GM04504 (cell line): ENCODE measurements at regions not wholly inside any gene's neighbourhood (a gene's known extent, or its start where the extent isn't known, plus 50 kb on each side); places are given as distances from the start of the nearest gene placed in this dataset.

Source experiments
- DNase-seq: peaks from one replicate; pipeline ENCODE4 v3.0.0-alpha.2; 2012; ENCODE audit warnings: low read depth

GRCh38 chr3:59446775-59447465 is 397.1 kb upstream of the CFAP20DC start:
- DNase-seq: no peak

- DNase-seq: no peak
Measured at GRCh38 chr3:59444676-59445075, 394.9 kb upstream of the CFAP20DC start.

DNA sequence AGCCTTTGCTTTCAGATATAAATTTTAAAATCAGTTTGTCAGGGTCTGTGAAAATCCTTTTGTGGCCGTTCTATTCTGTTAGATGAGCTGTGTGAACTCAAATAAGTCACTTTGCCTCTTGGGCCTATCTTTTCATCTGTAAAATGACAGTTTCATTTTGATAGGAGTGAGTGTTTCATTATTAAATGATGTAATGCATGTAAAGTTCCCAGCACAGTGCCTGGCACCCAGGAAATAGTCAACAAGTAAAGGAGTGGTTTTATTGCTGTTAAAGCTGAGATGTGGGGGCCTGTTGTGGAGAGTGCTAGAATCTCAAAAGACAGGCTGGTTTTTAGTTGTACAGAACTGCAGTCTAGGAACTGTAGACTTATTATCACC is 394.5 kb upstream of the CFAP20DC start:
- DNase-seq: no peak

DNA sequence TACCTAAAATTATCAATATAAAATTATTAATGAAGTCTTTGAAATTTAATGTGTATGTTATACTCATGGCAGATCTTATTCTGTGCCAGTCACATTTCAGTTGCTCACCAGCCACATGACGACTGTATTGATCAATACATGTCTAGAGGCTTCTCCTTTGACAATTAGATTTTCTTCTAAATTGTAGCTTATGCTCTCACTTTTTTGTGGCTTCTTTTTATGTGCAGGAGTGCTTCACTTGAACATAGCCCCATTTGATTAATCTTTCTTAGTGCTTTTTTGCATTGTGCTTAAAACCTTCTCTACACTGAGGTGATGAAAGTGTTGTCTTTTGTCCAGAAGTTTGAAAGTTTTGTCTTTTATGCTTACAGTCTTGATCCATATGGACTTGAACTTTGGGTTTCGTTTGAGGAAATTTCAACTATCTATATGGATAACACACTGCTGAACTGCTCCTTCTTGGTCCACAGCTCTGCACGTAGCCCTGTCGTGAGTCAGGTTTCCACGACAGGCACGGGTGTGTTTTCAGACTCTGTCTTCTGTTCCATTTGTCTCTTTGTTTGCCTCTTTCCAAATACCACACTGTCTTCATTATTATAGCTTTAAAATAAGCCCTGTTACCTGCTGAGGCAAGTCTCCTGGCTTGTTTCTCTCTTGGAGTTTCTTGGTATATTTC is 393.9 kb upstream of the CFAP20DC start:
- no peak for DNase-seq

DNA sequence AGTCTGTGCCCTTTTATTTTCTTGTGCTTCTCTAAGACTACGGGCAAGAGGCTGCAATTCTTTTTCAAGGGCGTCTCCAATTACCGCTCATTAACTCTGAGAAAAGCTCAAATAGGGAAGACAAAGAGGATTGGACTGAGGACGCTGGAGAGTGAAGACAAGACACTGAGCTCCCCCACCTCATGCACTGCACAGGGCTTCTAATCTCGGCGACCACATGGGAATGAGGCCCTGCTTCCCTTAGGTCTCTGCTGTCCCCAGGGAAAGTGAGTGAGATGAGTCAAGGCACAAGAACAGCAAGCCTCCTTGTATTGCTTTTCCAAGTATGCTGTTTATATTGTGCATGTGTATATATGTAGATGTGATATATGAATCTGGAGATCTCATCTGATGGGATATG is 392.2 kb upstream of the CFAP20DC start:
- DNase-seq: no peak

DNA sequence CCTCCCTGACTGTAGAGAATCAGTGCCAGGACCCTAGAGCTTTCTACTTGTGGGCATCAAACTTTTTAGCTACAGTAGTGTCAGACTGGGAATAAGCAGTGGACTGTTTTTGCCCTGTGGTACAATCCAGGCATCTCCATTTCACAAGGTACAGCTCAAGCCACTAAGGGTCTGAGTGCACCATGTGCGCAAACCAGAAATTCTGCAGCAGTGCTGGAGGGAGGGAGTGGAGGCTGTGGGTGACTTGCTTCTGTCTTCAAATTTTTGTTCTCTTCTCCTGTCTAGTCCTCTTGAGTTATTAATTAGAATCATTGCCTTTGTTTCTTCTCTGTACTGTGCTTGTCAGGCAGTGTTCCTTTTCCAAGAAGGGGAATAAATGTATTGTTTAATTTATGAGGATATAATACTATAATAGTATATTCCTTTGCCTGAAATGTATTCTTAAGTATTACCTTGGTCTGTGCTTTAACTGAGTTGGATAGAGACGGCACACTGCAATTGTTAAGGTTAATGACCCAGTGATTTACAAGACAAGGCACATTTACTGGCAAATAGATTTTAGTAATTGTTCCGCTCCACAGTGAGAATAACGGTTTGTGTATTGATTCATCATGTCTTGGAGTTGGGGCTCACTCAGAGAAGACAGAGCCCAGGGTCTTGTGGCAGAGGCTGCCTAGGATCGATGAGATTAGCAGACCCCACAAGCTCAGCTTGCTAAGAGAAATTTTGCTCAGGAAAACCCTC is 390.6 kb upstream of the CFAP20DC start:
- DNase-seq: no peak

GRCh38 chr3:59438492-59438891 is 388.7 kb upstream of the CFAP20DC start:
- DNase-seq: no peak

- no peak for DNase-seq
Measured at GRCh38 chr3:59436164-59436958, 386.5 kb upstream of the CFAP20DC start.

DNA sequence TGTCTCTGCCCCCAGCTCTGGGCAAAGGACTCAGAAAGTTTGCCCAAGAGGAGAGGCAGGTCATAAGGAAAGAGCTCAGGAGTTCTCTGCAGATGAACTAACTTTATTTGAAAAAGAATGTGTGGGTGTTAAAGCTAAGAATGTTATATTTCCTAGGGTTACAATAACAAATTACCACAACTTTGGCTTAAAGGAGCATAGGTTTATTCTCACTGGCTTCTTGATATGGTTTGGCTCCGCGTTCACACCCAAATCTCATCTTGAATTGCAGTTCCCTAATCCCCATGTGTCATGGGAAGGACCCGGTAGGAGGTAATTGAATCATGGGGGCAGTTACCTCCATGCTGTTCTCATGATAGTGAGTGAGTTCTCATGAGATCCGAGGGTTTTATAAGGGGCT is 383.7 kb upstream of the CFAP20DC start:
- no peak for DNase-seq

DNA sequence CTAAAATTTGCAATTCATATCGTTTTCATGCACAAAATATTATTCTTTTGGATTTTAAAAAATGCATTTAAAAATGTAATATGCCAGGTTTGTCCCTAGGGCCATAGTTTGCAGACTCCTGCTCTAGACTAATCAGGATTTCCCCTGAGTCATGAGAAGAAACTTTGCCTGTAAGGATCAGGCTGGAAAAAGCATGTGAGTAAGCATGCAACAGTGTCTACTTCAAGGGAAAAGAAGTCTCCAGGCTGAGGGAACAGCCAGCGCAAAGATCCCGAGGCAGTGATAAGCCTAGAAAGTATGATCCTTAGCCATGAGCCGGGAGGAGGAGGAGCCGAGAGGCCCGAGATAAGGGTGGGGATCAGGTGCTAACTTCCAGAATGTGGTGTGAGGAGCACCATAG is 382.8 kb upstream of the CFAP20DC start:
- DNase-seq: no peak

DNA sequence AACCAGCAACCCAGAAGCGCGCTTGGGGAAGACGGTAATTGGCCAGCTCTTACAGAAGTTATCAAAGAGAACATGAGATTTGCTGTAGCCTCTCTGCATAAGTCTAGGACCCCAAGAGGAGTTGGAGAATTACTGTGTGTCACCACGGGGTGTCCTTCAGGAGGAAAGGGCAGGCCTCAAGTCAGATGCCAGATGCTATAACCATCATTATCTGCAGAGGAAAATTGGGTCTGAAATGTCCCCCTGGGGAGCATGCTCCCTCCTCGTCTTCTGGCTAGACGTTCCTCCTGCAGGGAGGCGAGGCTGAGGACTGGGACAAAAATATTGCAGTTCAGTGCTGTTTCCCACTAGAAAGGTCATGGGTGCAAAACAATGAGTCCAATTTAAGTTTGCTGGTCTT is 380.5 kb upstream of the CFAP20DC start:
- DNase-seq: no peak

- no peak for DNase-seq
Measured at GRCh38 chr3:59429198-59429597, 379.4 kb upstream of the CFAP20DC start.

GRCh38 chr3:59426821-59427565 is 377.2 kb upstream of the CFAP20DC start:
- DNase-seq: peak; percentile 64

- no peak for DNase-seq
Measured at GRCh38 chr3:59425942-59426341, 376.1 kb upstream of the CFAP20DC start.

DNA sequence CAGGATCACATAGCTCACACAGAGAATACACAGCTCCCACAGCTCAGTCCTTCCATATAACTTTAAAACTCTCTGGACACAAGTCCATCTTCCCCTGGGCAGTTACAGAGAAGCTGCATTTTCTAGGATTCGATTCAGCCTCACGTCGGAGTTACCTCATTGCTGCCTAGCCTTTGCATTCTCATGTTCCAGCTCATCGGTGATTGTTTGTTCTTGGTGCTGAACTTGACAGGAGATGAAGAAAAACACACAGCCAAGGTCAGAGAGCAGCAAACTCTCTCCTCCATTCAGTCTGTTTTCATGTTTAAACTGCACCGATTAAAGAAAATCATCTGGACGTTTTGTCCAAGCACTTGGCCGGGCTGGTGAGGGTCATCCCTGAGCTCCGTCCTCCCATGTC is 375.5 kb upstream of the CFAP20DC start:
- peak; percentile 42 for DNase-seq

DNA sequence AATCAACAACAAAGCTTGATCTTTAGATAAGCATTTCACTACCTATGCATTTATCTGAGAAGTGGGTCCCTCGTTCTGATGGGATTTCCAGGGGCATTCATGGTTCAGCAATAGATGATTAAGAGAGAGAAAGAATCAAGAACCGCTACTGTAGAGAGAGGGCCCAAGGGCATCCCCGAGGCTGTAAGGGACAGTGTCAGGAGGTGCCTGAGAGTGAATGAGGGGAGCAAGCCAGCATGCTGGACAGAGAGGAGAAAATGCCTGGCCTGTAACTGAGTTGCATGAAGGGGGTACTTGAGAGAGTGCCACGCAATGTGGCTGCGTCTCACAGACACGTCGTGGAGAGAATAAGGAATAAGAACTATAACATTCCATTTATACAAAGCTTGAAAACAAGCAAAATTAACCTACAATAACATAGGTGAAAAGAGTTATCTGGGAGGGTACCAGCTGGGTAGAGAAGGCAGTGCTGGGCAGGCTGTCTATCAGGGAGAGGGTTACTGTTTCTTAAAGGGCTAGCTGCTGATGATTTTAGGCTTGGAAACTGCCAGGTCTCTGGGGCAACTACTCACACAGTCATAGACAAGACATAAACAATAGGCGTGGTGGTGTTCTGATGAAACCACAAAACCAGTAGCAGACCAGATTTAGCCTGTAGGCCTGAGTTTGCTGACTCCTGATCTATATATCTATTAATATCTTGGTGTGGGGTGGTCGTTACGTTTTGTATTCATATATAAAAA is 374.6 kb upstream of the CFAP20DC start:
- DNase-seq: peak; percentile 63

GRCh38 chr3:59423707-59424106 is 373.9 kb upstream of the CFAP20DC start:
- no peak for DNase-seq

GRCh38 chr3:59422312-59422711 is 372.5 kb upstream of the CFAP20DC start:
- DNase-seq: no peak

DNA sequence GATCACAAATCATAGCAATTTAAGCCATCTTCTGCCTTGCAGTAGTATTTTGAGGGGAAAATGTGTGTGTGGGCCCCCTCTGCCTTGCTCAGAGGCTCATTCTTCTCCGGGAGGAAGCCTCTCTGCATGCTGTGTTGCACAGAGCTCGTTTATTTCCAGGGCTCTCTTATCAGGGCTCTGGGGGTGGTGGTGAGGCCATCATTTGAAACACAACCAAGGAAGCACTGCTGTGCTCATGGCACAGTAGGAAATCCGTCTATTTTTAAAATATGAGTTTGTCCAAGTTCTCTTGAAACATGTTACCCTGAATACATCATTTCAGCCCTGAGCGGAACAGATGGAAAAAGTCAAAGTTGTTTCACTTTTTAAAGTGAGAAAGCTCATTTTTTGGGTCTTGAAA is 369.0 kb upstream of the CFAP20DC start:
- DNase-seq: no peak

GRCh38 chr3:59412516-59412915 is 362.7 kb upstream of the CFAP20DC start:
- DNase-seq: no peak

DNA sequence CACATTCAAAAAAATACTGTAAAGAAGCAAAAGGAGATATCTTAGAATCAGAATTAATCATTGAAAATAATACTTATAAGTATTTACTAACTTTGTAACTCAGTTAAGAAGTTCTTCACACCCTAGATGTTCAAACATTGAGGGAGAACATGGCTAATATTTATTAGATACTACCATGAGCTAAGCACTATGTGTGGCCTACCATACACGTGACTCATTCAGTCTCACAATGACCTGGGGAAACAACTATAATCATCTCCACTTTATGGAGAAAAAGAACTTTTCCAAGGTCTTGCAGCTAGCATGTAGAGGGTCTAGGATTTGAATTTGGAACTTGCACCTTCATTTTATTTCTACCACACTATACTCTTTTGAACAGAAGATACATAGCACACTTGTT is 361.9 kb upstream of the CFAP20DC start:
- no peak for DNase-seq
